WTC11 (cell line): ENCODE measurements at regions not wholly inside any gene's neighbourhood (a gene's known extent, or its start where the extent isn't known, plus 50 kb on each side); places are given as distances from the start of the nearest gene placed in this dataset.

Experiments used
- ATF3 ChIP-seq: sonication (generic); formaldehyde crosslinking; conservative IDR thresholded peaks from 2 replicates; pipeline ENCODE4 v1.8.1; 2022; ENCODE audit warnings: mild to moderate bottlenecking, missing genetic modification reagents
- ESRRA ChIP-seq: sonication (generic); formaldehyde crosslinking; IDR thresholded peaks from 2 replicates; pipeline ENCODE4 v1.8.1; 2022; ENCODE audit warnings: mild to moderate bottlenecking, missing genetic modification reagents, borderline replicate concordance
- FOXP1 ChIP-seq: sonication (generic); formaldehyde crosslinking; IDR thresholded peaks from 2 replicates; pipeline ENCODE4 v1.8.0; 2022; ENCODE audit warnings: missing genetic modification reagents, mild to moderate bottlenecking, moderate library complexity, borderline replicate concordance
- GABPB1 ChIP-seq: sonication (generic); formaldehyde crosslinking; IDR thresholded peaks from 2 replicates; pipeline ENCODE4 v1.8.1; 2023; ENCODE audit warnings: mild to moderate bottlenecking, missing genetic modification reagents
- SP1 ChIP-seq: sonication (generic); formaldehyde crosslinking; conservative IDR thresholded peaks from 2 replicates; pipeline ENCODE4 v1.8.1; 2022; ENCODE audit warnings: missing genetic modification reagents
- TP53 ChIP-seq: sonication (generic); formaldehyde crosslinking; IDR thresholded peaks from 2 replicates; pipeline ENCODE4 v1.8.1; 2023; ENCODE audit warnings: mild to moderate bottlenecking, missing genetic modification reagents
- TF ChIP-seq, protein P1 (sequence below): fragments of 200-600 bp; IDR thresholded peaks from 2 replicates; pipeline ENCODE4 v1.8.0; 2022; ENCODE audit warnings: antibody characterized with exemption

- TF ChIP-seq, protein P1, sequence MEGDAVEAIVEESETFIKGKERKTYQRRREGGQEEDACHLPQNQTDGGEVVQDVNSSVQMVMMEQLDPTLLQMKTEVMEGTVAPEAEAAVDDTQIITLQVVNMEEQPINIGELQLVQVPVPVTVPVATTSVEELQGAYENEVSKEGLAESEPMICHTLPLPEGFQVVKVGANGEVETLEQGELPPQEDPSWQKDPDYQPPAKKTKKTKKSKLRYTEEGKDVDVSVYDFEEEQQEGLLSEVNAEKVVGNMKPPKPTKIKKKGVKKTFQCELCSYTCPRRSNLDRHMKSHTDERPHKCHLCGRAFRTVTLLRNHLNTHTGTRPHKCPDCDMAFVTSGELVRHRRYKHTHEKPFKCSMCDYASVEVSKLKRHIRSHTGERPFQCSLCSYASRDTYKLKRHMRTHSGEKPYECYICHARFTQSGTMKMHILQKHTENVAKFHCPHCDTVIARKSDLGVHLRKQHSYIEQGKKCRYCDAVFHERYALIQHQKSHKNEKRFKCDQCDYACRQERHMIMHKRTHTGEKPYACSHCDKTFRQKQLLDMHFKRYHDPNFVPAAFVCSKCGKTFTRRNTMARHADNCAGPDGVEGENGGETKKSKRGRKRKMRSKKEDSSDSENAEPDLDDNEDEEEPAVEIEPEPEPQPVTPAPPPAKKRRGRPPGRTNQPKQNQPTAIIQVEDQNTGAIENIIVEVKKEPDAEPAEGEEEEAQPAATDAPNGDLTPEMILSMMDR, result no peak
- TF ChIP-seq TP53, result no peak
- TF ChIP-seq GABPB1 (CRISPR knock-in tag), result no peak
- TF ChIP-seq FOXP1, result no peak
- TF ChIP-seq SP1, result no peak
- no peak for TF ChIP-seq ATF3 (CRISPR knock-in tag)
- TF ChIP-seq ESRRA (CRISPR knock-in tag), result no peak
Observed at GRCh38 chr5:1948111-1948510, 65.4 kb upstream of the IRX4 start.
